ENCODE measurements at regions not wholly inside any gene's neighbourhood (a gene's known extent, or its start where the extent isn't known, plus 50 kb on each side); places are given as distances from the start of the nearest gene placed in this dataset.

DNA sequence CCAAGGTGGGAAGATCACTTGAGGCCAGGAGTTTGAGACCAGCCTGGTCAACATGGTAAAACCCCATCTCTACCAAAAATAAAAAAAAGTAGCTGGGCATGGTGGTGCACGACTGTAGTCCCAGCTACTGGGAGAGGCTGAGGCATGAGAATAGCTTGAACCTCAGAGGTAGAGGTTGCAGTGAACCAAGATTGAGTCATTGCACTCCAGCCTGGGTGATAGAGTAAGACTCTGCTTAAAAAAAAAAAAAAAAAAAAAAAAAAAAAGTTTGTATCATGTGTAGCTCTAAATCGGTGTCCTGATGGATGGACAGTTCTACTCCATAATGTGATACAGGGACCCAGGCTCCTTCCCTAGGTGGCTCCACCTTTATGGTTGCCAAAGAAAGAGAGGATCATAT lies 497.1 kb upstream of the RBFOX1 start:
- no peak for TF ChIP-seq CTCF (IDR thresholded peaks at IDR 0.05)
- no peak for TF ChIP-seq POLR2A (IDR thresholded peaks at IDR 0.05)

All from breast epithelium (tissue), 3 donors.